HUES6 (cell line): ENCODE measurements at regions not wholly inside any gene's neighbourhood (a gene's known extent, or its start where the extent isn't known, plus 50 kb on each side); places are given as distances from the start of the nearest gene placed in this dataset.
A peak's percentile ranks its signal among the peaks of the same experiment; 100 is the strongest.
"Not testable (repeated sequence)": the region's sequence is repeated elsewhere in the genome, so short reads cannot be mapped to it uniquely, and the experiment has no call there.

ENCODE experiments used
- H3K27ac ChIP-seq: 2 replicates; pipeline ENCODE4 v1.7.0; 2013; ENCODE audit warnings: low read depth, mild to moderate bottlenecking, low read length, inconsistent platforms
- H3K27me3 ChIP-seq: 2 replicates; pipeline ENCODE4 v1.6.1; 2013; ENCODE audit warnings: low read length; ENCODE audit not compliant: control insufficient read depth, insufficient read depth
- H3K36me3 ChIP-seq: 2 replicates; pipeline ENCODE4 v1.6.1; 2013; ENCODE audit warnings: low read length; ENCODE audit not compliant: control insufficient read depth, insufficient read depth
- H3K4me1 ChIP-seq: 2 replicates; pipeline ENCODE4 v1.6.1; 2013; ENCODE audit warnings: low read length; ENCODE audit not compliant: control insufficient read depth, insufficient read depth
- H3K4me3 ChIP-seq: 2 replicates; pipeline ENCODE4 v1.5.1; 2013; ENCODE audit warnings: low read depth, low read length
- H3K9ac ChIP-seq: one replicate; pipeline ENCODE4 v1.6.1; 2013; ENCODE audit warnings: mild to moderate bottlenecking, low read length
- H3K9me3 ChIP-seq: 2 replicates; pipeline ENCODE4 v1.6.1; 2013; ENCODE audit warnings: low read depth, low read length; ENCODE audit not compliant: control insufficient read depth, insufficient read depth

DNA sequence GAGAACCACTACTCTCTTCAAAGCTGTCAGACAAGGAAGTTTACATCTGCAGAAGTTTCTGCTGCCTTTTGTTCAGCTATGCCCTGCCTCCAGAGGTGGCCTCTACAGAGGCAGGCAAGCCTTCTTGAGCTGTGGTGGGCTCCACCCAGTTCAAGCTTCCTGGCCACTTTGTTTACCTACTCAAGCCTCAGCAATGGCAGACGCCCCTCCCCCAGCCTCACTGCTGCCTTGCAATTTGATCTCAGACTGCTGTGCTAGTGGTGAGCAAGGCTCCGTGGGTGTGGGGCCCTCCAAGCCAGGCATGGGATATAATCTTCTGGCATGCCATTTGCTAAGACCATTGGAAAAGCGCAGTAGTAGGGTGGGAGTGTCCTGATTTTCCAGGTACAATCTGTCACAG is 144.0 kb downstream of the CCNG2 start:
- peak overlapping the region; percentile 27; the same call in 1 of the 2 replicates for H3K4me3 ChIP-seq
- not testable (repeated sequence) for H3K36me3 ChIP-seq, H3K9me3 ChIP-seq, H3K27me3 ChIP-seq, H3K9ac ChIP-seq, H3K27ac ChIP-seq
- H3K4me1 ChIP-seq: peaks cover 11% of the 10 kb centered on the region

DNA sequence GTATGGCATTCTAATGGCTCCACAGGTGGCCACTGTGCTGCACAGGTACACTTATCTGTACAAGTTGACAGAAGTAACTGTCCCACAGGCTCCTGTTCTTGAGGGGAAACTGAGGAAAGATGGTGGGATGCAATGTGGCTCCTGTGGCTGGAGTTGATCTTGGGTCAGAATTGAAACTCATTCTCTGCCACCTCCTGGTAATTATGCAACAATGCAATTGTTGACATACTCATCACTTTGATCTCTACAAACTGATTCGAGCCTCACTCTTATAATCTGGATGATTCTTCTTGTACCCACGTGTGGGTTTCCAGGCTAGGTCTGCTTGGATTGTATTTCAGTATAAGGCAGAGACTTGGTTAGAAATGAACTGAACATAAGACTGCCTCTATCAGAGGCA is 148.8 kb downstream of the CCNG2 start:
- H3K36me3 ChIP-seq: no peaks in the 10 kb centered on the region
- no peak overlapping the region for H3K27ac ChIP-seq
- H3K9ac ChIP-seq: no peak overlapping the region
- H3K4me1 ChIP-seq: peaks cover 7% of the 10 kb centered on the region
- H3K9me3 ChIP-seq: no peaks in the 10 kb centered on the region
- no peaks in the 10 kb centered on the region for H3K27me3 ChIP-seq
- H3K4me3 ChIP-seq: no peak overlapping the region

DNA sequence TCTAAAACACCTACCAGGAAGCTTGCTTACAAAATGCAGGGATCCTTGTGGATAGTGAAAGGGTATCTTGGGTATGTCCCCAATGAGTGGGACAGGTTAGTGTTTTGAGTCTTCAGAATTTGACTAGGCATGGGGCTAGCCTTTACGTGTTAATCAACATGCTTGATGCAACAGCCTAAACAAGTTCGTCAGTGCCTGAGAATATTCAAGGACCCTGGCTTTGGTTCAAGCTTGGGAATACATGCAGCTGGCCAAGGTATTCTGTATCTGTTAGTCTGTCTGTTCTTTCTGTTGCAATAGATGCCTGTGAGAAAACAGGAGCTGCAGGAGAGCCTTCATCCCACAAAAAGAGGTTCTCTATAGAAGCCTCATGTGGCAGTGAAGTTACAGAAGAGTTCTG is 149.5 kb downstream of the CCNG2 start:
- no peak overlapping the region for H3K27ac ChIP-seq
- peaks cover under 1% of the 10 kb centered on the region; the same call in 1 of the 2 replicates for H3K4me1 ChIP-seq
- no peak overlapping the region for H3K4me3 ChIP-seq
- no peak overlapping the region for H3K9ac ChIP-seq
- H3K36me3 ChIP-seq: no peaks in the 10 kb centered on the region
- no peaks in the 10 kb centered on the region for H3K9me3 ChIP-seq
- no peaks in the 10 kb centered on the region for H3K27me3 ChIP-seq

DNA sequence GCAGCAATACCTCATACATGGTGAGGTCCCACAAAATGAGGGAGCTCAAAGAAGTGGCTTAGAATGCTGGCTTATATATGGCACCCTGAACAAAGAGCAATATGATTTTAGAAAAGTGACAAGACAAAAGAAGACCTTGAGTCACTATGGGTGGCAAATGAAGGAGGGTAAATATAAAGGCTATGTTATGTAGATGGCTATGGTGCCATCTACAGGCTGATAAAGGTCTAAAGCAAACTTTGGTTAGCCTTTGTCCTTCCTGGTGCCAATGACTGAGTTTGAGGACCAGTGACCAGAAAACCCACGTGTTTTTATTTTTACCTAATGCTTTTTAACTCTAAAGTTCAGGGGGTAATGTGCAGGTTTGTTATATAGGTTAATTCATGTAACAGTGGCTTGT is 151.8 kb downstream of the CCNG2 start:
- H3K4me3 ChIP-seq: no peak overlapping the region
- H3K9me3 ChIP-seq: no peaks in the 10 kb centered on the region
- H3K27me3 ChIP-seq: peaks cover 10% of the 10 kb centered on the region
- H3K4me1 ChIP-seq: no peaks in the 10 kb centered on the region
- H3K36me3 ChIP-seq: no peaks in the 10 kb centered on the region
- no peak overlapping the region for H3K27ac ChIP-seq
- H3K9ac ChIP-seq: no peak overlapping the region

DNA sequence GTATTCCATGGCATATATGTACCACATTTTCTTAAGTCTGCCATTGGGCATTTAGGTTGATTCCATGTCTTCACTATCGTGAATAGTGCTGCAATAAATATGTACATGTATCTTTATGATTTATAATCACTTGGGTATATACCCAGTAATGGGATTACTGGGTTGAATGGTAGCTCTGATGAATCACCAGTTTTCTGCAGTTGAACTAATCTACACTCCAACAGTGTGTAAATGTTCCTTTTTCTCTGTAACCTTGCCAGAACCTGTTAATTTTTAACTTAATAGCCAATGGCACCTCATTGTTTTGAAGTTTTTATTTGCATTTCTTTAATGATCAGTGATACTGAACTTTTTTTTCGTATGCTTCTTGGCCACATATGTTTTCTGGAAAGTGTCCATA is 152.5 kb downstream of the CCNG2 start:
- Histone ChIP-seq H3K36me3 (no peaks in the 10 kb centered on the region), H3K9me3 (no peaks in the 10 kb centered on the region), H3K4me3 (no peak overlapping the region), H3K27ac (no peak overlapping the region), H3K27me3 (peaks cover 10% of the 10 kb centered on the region), H3K9ac (no peak overlapping the region), H3K4me1 (no peaks in the 10 kb centered on the region)

DNA sequence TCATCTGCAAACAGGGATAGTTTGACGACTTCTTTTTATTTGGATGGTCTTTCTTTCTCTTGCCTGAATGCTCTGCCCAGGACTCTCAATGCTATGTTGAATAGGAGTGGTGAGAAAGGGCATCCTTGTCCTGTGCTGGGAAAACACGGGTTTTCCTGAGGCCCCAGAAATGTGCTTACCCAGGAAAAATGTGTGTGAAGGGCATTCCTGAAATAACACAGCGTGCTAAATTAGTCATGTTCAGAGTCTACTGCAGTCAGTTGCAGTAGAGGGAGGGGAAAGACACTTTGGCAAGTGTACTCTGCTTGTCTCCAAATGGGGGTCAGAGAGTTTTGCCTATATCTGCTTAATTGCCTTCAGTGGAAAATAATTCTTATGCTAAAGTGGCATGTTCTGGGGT is 153.9 kb downstream of the CCNG2 start:
- Histone ChIP-seq H3K9ac (no peak overlapping the region), H3K9me3 (no peaks in the 10 kb centered on the region), H3K27ac (no peak overlapping the region), H3K4me1 (no peaks in the 10 kb centered on the region), H3K36me3 (no peaks in the 10 kb centered on the region), H3K27me3 (peaks cover 10% of the 10 kb centered on the region), H3K4me3 (no peak overlapping the region)

DNA sequence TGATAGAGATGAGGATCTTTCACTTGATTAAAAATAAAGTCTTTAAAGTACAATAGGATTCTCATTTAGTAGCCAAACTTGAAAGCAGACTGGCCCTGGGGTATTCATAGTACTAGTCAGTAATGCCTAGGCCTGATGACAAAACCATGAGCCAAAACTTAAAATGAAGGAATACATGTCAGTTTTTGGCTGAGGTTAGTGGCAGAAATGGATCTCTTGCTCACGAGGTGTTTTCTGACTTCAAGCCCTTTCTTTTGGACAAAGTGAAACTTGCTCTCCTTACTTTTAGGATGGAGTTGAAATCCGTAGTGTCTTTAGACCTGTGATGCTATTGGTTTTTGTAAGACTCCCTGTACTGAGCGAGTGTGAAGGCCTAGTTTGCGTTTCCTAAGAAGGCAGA is 157.7 kb downstream of the CCNG2 start:
- H3K27ac ChIP-seq: no peak overlapping the region
- peaks cover 16% of the 10 kb centered on the region for H3K9me3 ChIP-seq
- no peak overlapping the region for H3K9ac ChIP-seq
- H3K4me3 ChIP-seq: no peak overlapping the region
- H3K4me1 ChIP-seq: no peaks in the 10 kb centered on the region
- H3K27me3 ChIP-seq: peaks cover 10% of the 10 kb centered on the region
- H3K36me3 ChIP-seq: no peaks in the 10 kb centered on the region

DNA sequence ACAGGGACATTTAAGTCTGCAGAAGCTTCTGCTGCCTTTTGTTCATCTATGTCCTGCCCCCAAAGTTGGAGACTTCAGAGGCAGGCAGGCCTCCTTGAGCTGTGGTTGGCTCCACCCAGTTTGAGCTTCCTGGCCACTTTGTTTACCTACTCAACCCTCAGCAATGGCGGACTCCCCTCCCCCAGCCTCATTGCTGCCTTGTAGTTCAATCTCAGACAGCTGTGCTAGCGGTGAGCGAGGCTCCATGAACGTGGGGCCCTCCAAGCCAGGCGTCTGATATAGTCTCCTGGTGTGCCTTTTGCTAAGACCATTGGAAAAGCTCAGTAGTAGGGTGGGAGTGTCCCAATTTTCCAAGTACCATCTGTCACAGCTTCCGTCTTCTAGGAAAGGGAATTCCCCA is 170.1 kb downstream of the CCNG2 start:
- H3K9me3 ChIP-seq: peaks cover 22% of the 10 kb centered on the region
- H3K36me3 ChIP-seq: no peaks in the 10 kb centered on the region
- H3K27me3 ChIP-seq: no peaks in the 10 kb centered on the region
- no peak overlapping the region for H3K27ac ChIP-seq
- no peaks in the 10 kb centered on the region for H3K4me1 ChIP-seq
- H3K4me3 ChIP-seq: no peak overlapping the region
- no peak overlapping the region for H3K9ac ChIP-seq

DNA sequence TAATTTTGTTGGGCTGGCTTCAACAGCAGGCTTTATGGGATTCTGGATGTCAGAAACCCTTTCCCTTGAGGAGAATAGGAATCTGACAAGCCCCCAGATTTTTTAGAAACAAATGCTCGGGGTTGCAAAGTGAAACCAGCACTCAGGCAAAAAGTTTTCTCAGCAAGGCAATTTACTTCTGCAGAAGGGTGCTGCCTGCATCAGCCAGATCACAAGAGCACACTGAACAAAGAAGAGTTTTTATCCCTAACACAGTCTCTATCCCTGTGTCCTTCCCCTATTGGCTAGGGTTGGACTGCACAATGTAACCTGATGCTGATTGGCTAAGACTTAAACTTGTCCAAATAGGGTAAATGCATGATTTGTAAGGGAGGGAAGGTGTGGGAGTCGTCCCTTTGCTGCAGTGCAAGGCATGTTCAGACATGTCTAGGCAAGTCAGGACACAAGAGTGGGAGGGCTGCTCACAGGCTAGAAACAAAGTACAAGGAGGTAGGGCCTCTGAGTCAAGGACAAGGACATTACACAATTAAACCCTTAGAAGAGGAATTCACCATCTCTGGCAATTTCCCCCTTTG is 175.8 kb downstream of the CCNG2 start:
- H3K4me3 ChIP-seq: no peak overlapping the region
- H3K9me3 ChIP-seq: peaks cover 64% of the 10 kb centered on the region
- no peak overlapping the region for H3K27ac ChIP-seq
- H3K36me3 ChIP-seq: no peaks in the 10 kb centered on the region
- H3K9ac ChIP-seq: no peak overlapping the region
- no peaks in the 10 kb centered on the region for H3K27me3 ChIP-seq
- H3K4me1 ChIP-seq: no peaks in the 10 kb centered on the region

DNA sequence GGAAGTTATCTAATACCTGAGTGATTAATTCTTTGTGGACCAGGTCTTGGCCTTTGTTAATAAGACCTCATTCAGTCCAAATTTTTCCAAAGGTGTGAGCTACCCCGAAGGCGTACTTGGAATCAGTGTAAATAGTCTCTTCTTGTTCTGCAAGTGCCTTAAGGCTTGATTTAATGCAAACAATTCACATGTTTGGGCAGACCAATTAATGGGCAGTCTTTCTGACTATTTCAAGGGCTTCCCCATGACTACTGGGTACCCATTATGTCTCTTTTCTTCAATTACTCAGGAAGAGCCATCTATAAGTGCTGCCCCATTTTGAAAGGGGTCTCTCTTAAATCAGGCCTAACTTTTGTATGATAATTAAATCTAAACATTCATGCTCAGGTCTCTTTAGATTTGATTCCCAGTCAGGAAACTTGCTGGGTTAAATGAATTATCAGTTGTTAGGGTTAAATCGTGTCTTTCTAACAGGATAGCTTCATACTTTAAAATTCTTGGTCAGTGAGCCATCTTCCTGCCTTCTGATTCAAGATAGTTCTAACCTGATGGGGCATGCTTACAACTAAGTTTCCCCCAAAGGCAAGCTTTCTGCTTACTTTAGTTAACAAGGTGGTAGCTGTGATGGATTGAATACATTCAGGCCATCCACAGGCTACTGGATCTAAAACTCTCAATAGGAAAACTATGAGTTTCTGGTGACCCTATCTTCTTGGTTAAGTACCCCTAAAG is 179.6 kb downstream of the CCNG2 start:
- Histone ChIP-seq H3K27ac (no peak overlapping the region), H3K9ac (no peak overlapping the region), H3K27me3 (no peaks in the 10 kb centered on the region), H3K4me3 (no peak overlapping the region), H3K36me3 (no peaks in the 10 kb centered on the region), H3K9me3 (peaks cover 44% of the 10 kb centered on the region), H3K4me1 (no peaks in the 10 kb centered on the region)

DNA sequence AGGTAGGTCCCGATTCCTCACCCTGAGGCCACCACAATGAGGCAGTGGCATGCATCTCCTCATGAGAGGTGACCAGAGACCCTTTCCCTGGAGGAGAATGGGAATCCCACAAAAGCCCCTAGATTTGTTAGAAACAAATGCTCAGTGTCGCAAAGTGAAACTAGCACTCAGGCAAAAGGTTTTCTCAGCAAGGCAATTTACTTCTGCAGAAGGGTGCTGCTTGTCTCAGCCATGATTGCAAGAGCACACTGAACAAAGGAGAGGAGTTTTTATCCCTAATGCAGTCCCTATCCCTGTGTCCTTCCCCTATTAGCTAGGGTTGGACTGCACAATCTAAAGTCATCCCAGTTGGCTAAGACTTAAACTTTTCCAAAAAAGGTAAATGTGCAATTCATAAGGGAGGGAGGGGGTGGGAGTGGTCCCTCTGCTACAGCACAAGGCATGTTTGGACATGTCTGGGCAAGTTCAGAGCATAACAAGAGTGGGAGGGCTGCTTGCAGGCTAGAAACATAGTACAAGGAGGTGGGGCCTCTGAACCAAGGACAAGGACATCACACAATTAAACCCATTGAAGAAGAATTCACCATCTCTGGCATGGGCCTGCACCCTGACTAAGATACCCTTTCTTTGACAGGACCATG is 185.3 kb downstream of the CCNG2 start:
- no peaks in the 10 kb centered on the region for H3K36me3 ChIP-seq
- H3K9ac ChIP-seq: no peak overlapping the region
- H3K27ac ChIP-seq: no peak overlapping the region
- peaks cover 21% of the 10 kb centered on the region for H3K9me3 ChIP-seq
- no peaks in the 10 kb centered on the region; the same call in 1 of the 2 replicates for H3K4me1 ChIP-seq
- no peak overlapping the region for H3K4me3 ChIP-seq
- H3K27me3 ChIP-seq: no peaks in the 10 kb centered on the region
